ENCODE measurements at regions not wholly inside any gene's neighbourhood (a gene's known extent, or its start where the extent isn't known, plus 50 kb on each side); places are given as distances from the start of the nearest gene placed in this dataset.

DNA sequence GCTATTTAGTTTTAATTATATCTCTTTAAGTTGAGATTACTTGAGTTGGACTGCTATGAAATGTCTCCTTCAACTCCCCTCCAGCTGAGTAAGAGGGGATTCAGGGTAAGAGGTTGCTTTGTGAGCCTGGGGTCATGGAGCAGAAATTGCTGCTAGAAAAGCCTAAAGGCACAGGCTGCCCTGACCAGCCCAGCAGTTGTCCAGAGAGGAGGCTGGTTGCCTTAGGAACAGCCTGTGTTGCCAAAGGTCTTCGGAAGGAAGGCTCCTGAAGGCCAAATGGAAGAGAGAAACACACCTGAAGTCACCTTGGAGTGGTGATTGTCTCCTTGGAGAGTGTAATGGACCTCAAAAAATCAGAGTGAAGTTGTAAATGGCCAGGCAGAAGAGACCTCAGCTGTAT, 235.5 kb upstream of the PDE3A start:
- TF ChIP-seq, protein P1, sequence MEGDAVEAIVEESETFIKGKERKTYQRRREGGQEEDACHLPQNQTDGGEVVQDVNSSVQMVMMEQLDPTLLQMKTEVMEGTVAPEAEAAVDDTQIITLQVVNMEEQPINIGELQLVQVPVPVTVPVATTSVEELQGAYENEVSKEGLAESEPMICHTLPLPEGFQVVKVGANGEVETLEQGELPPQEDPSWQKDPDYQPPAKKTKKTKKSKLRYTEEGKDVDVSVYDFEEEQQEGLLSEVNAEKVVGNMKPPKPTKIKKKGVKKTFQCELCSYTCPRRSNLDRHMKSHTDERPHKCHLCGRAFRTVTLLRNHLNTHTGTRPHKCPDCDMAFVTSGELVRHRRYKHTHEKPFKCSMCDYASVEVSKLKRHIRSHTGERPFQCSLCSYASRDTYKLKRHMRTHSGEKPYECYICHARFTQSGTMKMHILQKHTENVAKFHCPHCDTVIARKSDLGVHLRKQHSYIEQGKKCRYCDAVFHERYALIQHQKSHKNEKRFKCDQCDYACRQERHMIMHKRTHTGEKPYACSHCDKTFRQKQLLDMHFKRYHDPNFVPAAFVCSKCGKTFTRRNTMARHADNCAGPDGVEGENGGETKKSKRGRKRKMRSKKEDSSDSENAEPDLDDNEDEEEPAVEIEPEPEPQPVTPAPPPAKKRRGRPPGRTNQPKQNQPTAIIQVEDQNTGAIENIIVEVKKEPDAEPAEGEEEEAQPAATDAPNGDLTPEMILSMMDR (IDR thresholded peaks at IDR 0.05): no peak
- no peak for TF ChIP-seq POLR2AphosphoS5 (IDR thresholded peaks at IDR 0.05; ENCODE audit: insufficient read depth in 1 of 2, low read depth in 1 of 2)
- no peak for TF ChIP-seq POLR2A (IDR thresholded peaks at IDR 0.05)
